GM12878 (cell line): ENCODE measurements at regions not wholly inside any gene's neighbourhood (a gene's known extent, or its start where the extent isn't known, plus 50 kb on each side); places are given as distances from the start of the nearest gene placed in this dataset.

ENCODE experiments used
- ATAC-seq: fragments of 200-7000 bp; cut with Tn5 transposase; 3 replicates; pipeline ENCODE4 v1.9.1; 2020; ENCODE audit warnings: mild to moderate bottlenecking, moderate library complexity
- BruUV-seq: library from RNA; stranded (reverse); fragments of 400-500 nt; replicated peaks from 2 replicates; lab custom pipeline; 2021; lab: Mats Ljungman, UMichigan
- CTCF ChIA-PET: fragments of 300-600 bp; sonication (Branson Sonifier 250); formaldehyde crosslinking; extraction: SDS; loops from one replicate; lab custom pipeline; 2021; ENCODE audit warnings: inconsistent platforms; lab: Yijun Ruan, JAX
- POLR2A ChIA-PET: fragments of 350-600 bp; formaldehyde crosslinking; extraction: SDS; loops from one replicate; lab custom pipeline; 2021; ENCODE audit warnings: inconsistent platforms; lab: Charles Lee
- RAD21 ChIA-PET: fragments of 300-600 bp; sonication (Branson Sonifier 250); formaldehyde crosslinking; loops from one replicate; lab custom pipeline; 2023; ENCODE audit warnings: antibody characterized with exemption; ENCODE audit not compliant: unreplicated experiment; lab: Charles Lee
- SMC1A ChIA-PET: fragments of 300-600 bp; sonication (Branson Sonifier 250); formaldehyde crosslinking; loops from one replicate; lab custom pipeline; 2023; ENCODE audit not compliant: unreplicated experiment, uncharacterized antibody; lab: Charles Lee
- DNase-seq: peaks from one replicate; pipeline ENCODE4 v3.0.0-alpha.2; 2011; ENCODE audit warnings: low read depth, low spot score
- FAIRE-seq: peaks from 3 replicates; lab custom pipeline; 2011; peaks lifted over from hg19 to GRCh38; lab: Jason Lieb, UNC
- H2AFZ ChIP-seq: 2 replicates; pipeline ENCODE4 v1.6.0; 2011; ENCODE audit warnings: low read depth, low read length, control low read depth; ENCODE audit not compliant: control insufficient read depth
- H3K27ac ChIP-seq: 2 replicates; pipeline ENCODE4 v1.5.1; 2011; ENCODE audit warnings: control low read depth; ENCODE audit not compliant: control insufficient read depth, insufficient read depth
- H3K27me3 ChIP-seq, 2 experiments: replicated peaks in 1 of 2; 2 replicates each; pipeline versions ENCODE4 v1.6.0 to v1.6.1; 2011; ENCODE audit warnings: low read length in 1 of 2; ENCODE audit not compliant: control insufficient read depth in 2 of 2, insufficient read depth in 2 of 2
- H3K36me3 ChIP-seq, 2 experiments: 2 replicates each; pipeline ENCODE4 v1.5.1; 2011; ENCODE audit warnings: low read length in 1 of 2; ENCODE audit not compliant: control insufficient read depth in 2 of 2, insufficient read depth in 2 of 2
- H3K4me1 ChIP-seq: 2 replicates; pipeline ENCODE4 v1.6.1; 2011; ENCODE audit warnings: mild to moderate bottlenecking, low read length, moderate library complexity, mixed read lengths; ENCODE audit not compliant: control insufficient read depth, insufficient read depth
- H3K4me2 ChIP-seq: 2 replicates; pipeline ENCODE4 v1.6.0; 2011; ENCODE audit warnings: control low read depth; ENCODE audit not compliant: control insufficient read depth, insufficient read depth
- H3K4me3 ChIP-seq: fragments of 200-600 bp; sonication (generic); 2 replicates; pipeline ENCODE4 v1.5.1; 2016
- H3K79me2 ChIP-seq: 2 replicates; pipeline ENCODE4 v1.6.0; 2011; ENCODE audit warnings: low read length; ENCODE audit not compliant: control insufficient read depth, insufficient read depth
- H3K9ac ChIP-seq: 2 replicates; pipeline ENCODE4 v1.8.0; 2011; ENCODE audit warnings: low read length, control low read depth, mixed read lengths; ENCODE audit not compliant: control insufficient read depth, insufficient read depth
- H3K9me3 ChIP-seq: replicated peaks from 3 replicates; pipeline ENCODE4 v1.5.1; 2011; ENCODE audit warnings: mild to moderate bottlenecking, low read length; ENCODE audit not compliant: control insufficient read depth, insufficient read depth
- H4K20me1 ChIP-seq: 2 replicates; pipeline ENCODE4 v1.6.0; 2011; ENCODE audit not compliant: control insufficient read depth, insufficient read depth
- ATF2 ChIP-seq: IDR thresholded peaks from 2 replicates; pipeline ENCODE4 v1.6.1; 2012; ENCODE audit warnings: low read length, inconsistent platforms
- CEBPB ChIP-seq, 2 experiments: fragments of 150-350 bp in 1 of 2; IDR thresholded peaks; 2 replicates each; pipeline ENCODE4 v1.6.1; 2012 to 2014; ENCODE audit warnings: low read depth in 2 of 2, low read length in 2 of 2, borderline replicate concordance in 1 of 2, inconsistent platforms in 1 of 2
- FOXM1 ChIP-seq: IDR thresholded peaks from 2 replicates; pipeline ENCODE4 v1.6.1; 2012; ENCODE audit warnings: low read depth, mild to moderate bottlenecking, inconsistent platforms, low read length, moderate library complexity
- HDAC2 ChIP-seq: fragments of 200-600 bp; sonication (generic); IDR thresholded peaks from 2 replicates; pipeline ENCODE4 v1.6.1; 2017
- JUND ChIP-seq: IDR thresholded peaks from 2 replicates; pipeline ENCODE4 v1.6.1; 2012; ENCODE audit warnings: low read depth, mild to moderate bottlenecking, low read length, improper control_type of control experiment, moderate library complexity
- SIN3A ChIP-seq: IDR thresholded peaks from 2 replicates; pipeline ENCODE4 v1.6.1; 2012; ENCODE audit warnings: low read depth, low read length, improper control_type of control experiment
- SMARCA5 ChIP-seq: fragments of 450-650 bp; IDR thresholded peaks from 2 replicates; pipeline ENCODE4 v1.6.1; 2017; ENCODE audit warnings: mild to moderate bottlenecking
- SPI1 ChIP-seq: IDR thresholded peaks from 2 replicates; pipeline ENCODE4 v1.6.1; 2011; ENCODE audit warnings: low read depth, mild to moderate bottlenecking, low read length, moderate library complexity, borderline replicate concordance; ENCODE audit not compliant: insufficient read depth
- TAF1 ChIP-seq: IDR thresholded peaks from 2 replicates; pipeline ENCODE4 v1.6.1; 2011; ENCODE audit warnings: mild to moderate bottlenecking, low read depth, low read length, borderline replicate concordance
- ZBTB33 ChIP-seq: fragments of 450-650 bp; IDR thresholded peaks from 2 replicates; pipeline ENCODE4 v1.6.1; 2017; ENCODE audit warnings: mild to moderate bottlenecking
- ZNF384 ChIP-seq: IDR thresholded peaks from 2 replicates; pipeline ENCODE4 v1.6.1; 2012; ENCODE audit warnings: low read depth, mild to moderate bottlenecking, low read length, improper control_type of control experiment, borderline replicate concordance
- WGBS: methylation state at CpG from one replicate; pipeline ENCODE4 v1.1.6; 2016; ENCODE audit warnings: low lambda C conversion rate; ENCODE audit not compliant: insufficient replicate concordance, insufficient coverage; ENCODE audit errors: missing lambda C conversion rate; 5-methylcytosine and 5-hydroxymethylcytosine counted together
- in situ Hi-C: fragments of 300-500 bp; cut with MboI; formaldehyde crosslinking; loops from 9 replicates; pipeline ENCODE4 v1.14.3; 2018; ENCODE audit warnings: mixed read lengths
- intact Hi-C: fragments of 100-400 bp; cut with micrococcal nuclease; formaldehyde crosslinking; loops from one replicate; pipeline ENCODE4 v1.14.2; 2022; ENCODE audit not compliant: unreplicated experiment
- TF ChIP-seq, protein P1 (sequence below): fragments of 450-650 bp; IDR thresholded peaks from 2 replicates; pipeline ENCODE4 v1.6.1; 2017; ENCODE audit warnings: borderline replicate concordance

- no peak for TF ChIP-seq SIN3A
- TF ChIP-seq CEBPB (IDR thresholded peaks at IDR 0.05; ENCODE audit: borderline replicate concordance in 1 of 2, low read depth in 2 of 2, low read length in 2 of 2): no peak
- TF ChIP-seq HDAC2: no peak
- no peak for TF ChIP-seq SMARCA5
- TF ChIP-seq ZNF384: no peak
- TF ChIP-seq JUND: no peak
- TF ChIP-seq ATF2: no peak
- TF ChIP-seq TAF1: no peak
- TF ChIP-seq FOXM1: no peak
- no peak for TF ChIP-seq ZBTB33
- TF ChIP-seq, protein P1, sequence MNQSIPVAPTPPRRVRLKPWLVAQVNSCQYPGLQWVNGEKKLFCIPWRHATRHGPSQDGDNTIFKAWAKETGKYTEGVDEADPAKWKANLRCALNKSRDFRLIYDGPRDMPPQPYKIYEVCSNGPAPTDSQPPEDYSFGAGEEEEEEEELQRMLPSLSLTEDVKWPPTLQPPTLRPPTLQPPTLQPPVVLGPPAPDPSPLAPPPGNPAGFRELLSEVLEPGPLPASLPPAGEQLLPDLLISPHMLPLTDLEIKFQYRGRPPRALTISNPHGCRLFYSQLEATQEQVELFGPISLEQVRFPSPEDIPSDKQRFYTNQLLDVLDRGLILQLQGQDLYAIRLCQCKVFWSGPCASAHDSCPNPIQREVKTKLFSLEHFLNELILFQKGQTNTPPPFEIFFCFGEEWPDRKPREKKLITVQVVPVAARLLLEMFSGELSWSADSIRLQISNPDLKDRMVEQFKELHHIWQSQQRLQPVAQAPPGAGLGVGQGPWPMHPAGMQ: no peak
- no peak for TF ChIP-seq SPI1
- no peak overlapping the region for H3K4me3 ChIP-seq
- DNase-seq: no peak
- no peak overlapping the region for H2AFZ ChIP-seq
- no peaks in the 10 kb centered on the region for H4K20me1 ChIP-seq
- intact Hi-C loops (no loop called here), in situ Hi-C loops (no loop called here)
- no TSS peak for BruUV-seq
- SMC1A ChIA-PET: no interaction called here
- FAIRE-seq: no peak
- no peak overlapping the region for H3K9ac ChIP-seq
- H3K4me2 ChIP-seq: no peak overlapping the region
- RAD21 ChIA-PET: no interaction called here
- POLR2A ChIA-PET: no interaction called here
- H3K27ac ChIP-seq: no peak overlapping the region
- H3K79me2 ChIP-seq: no peaks in the 10 kb centered on the region
- 0% methylated on average over 1 of the region's 1 CpG for WGBS
- no peaks in the 10 kb centered on the region; the same call in 2 of the 3 replicates for H3K9me3 ChIP-seq
- no peaks in the 10 kb centered on the region for H3K27me3 ChIP-seq
- CTCF ChIA-PET: no interaction called here
- H3K36me3 ChIP-seq: no peaks in the 10 kb centered on the region
- no peak for ATAC-seq
- H3K4me1 ChIP-seq: no peaks in the 10 kb centered on the region
Measured at GRCh38 chr11:101215069-101215468, 85.5 kb upstream of the PGR start.
